Type B pancreatic cell (in vitro differentiated cells): ENCODE measurements at regions not wholly inside any gene's neighbourhood (a gene's known extent, or its start where the extent isn't known, plus 50 kb on each side); places are given as distances from the start of the nearest gene placed in this dataset.
A peak's percentile ranks its signal among the peaks of the same experiment; 100 is the strongest.

Experiments
- DNase-seq: peaks from one replicate; pipeline ENCODE4 v3.0.0; 2021; ENCODE audit warnings: mixed read lengths; ENCODE audit not compliant: unreplicated experiment; ENCODE audit errors: extremely low spot score
- H3K27ac Mint-ChIP-seq: 2 replicates; pipeline ENCODE4 v1.8.0; 2021; ENCODE audit warnings: mild to moderate bottlenecking, mixed read lengths
- H3K27me3 Mint-ChIP-seq: 2 replicates; pipeline ENCODE4 v1.8.0; 2021; ENCODE audit warnings: mixed read lengths
- H3K36me3 Mint-ChIP-seq: 2 replicates; pipeline ENCODE4 v1.8.0; 2021; ENCODE audit warnings: mixed read lengths
- H3K4me1 Mint-ChIP-seq: one replicate; pipeline ENCODE4 v1.8.0; 2021; ENCODE audit warnings: mixed read lengths; ENCODE audit not compliant: unreplicated experiment
- H3K4me3 Mint-ChIP-seq: 2 replicates; pipeline ENCODE4 v1.8.0; 2021; ENCODE audit warnings: mild to moderate bottlenecking, mixed read lengths
- H3K9me3 Mint-ChIP-seq: 2 replicates; pipeline ENCODE4 v1.8.0; 2021; ENCODE audit warnings: mixed read lengths
- CTCF ChIP-seq: fragments of 200-600 bp; sonication (generic); conservative IDR thresholded peaks from 2 replicates; pipeline ENCODE4 v1.5.0; 2021; ENCODE audit warnings: antibody characterized with exemption, mild to moderate bottlenecking

- Mint-ChIP-seq H3K27ac (peak overlapping the region; percentile 91), H3K36me3 (no peaks in the 10 kb centered on the region), H3K9me3 (no peaks in the 10 kb centered on the region), H3K4me1 (peaks cover 68% of the 10 kb centered on the region), H3K27me3 (no peaks in the 10 kb centered on the region), H3K4me3 (no peak overlapping the region)
- no peak for TF ChIP-seq CTCF
- DNase-seq, result peak; percentile 49
Observed at GRCh38 chr10:121080281-121080891, 229.2 kb downstream of the WDR11 start.

- H3K9me3 Mint-ChIP-seq, result no peaks in the 10 kb centered on the region
Observed at GRCh38 chr10:121081306-121081705, 230.1 kb downstream of the WDR11 start.

GRCh38 chr10:121082984-121083383 lies 231.8 kb downstream of the WDR11 start:
- no peak overlapping the region for H3K4me3 Mint-ChIP-seq
- no peak for TF ChIP-seq CTCF
- H3K4me1 Mint-ChIP-seq, result peaks cover 59% of the 10 kb centered on the region
- no peaks in the 10 kb centered on the region for H3K27me3 Mint-ChIP-seq
- H3K9me3 Mint-ChIP-seq, result no peaks in the 10 kb centered on the region
- H3K27ac Mint-ChIP-seq, result no peak overlapping the region
- no peak for DNase-seq
- no peaks in the 10 kb centered on the region for H3K36me3 Mint-ChIP-seq

More at GRCh38 chr10:121081306-121081705, 230.1 kb downstream of the WDR11 start:
- peaks cover 65% of the 10 kb centered on the region for H3K4me1 Mint-ChIP-seq
- H3K27ac Mint-ChIP-seq, result no peak overlapping the region
- TF ChIP-seq CTCF, result no peak
- no peaks in the 10 kb centered on the region for H3K27me3 Mint-ChIP-seq
- no peak overlapping the region for H3K4me3 Mint-ChIP-seq
- DNase-seq, result no peak
- H3K36me3 Mint-ChIP-seq, result no peaks in the 10 kb centered on the region

GRCh38 chr10:121084016-121084674 lies 233.0 kb downstream of the WDR11 start:
- TF ChIP-seq CTCF, result no peak
- no peak for DNase-seq
- Mint-ChIP-seq H3K4me1 (peaks cover 55% of the 10 kb centered on the region), H3K4me3 (no peak overlapping the region), H3K9me3 (no peaks in the 10 kb centered on the region), H3K27ac (no peak overlapping the region), H3K27me3 (no peaks in the 10 kb centered on the region), H3K36me3 (no peaks in the 10 kb centered on the region)

DNA sequence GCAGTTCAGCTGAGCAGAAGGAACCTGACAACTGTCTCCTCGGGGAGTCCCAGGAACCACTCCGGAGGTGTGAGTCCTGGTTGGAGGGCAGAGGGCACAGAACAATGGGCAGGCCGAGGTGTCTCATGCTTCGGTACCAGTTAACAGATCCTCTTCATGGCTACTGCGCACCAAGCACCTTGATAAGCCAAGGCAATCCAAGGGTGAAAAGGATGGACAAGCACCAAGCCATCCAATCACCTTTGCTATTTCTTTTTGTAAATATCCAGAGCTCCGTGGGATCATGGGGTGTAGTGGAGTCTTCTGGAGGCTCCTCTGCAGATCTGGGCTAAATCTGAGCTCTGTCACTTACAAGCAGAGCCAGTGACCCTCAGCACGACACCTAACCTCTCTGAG lies 233.5 kb downstream of the WDR11 start:
- no peaks in the 10 kb centered on the region for H3K27me3 Mint-ChIP-seq
- no peak overlapping the region for H3K4me3 Mint-ChIP-seq
- TF ChIP-seq CTCF, result no peak
- peaks cover 50% of the 10 kb centered on the region for H3K4me1 Mint-ChIP-seq
- H3K9me3 Mint-ChIP-seq, result no peaks in the 10 kb centered on the region
- no peak overlapping the region for H3K27ac Mint-ChIP-seq
- no peak for DNase-seq
- no peaks in the 10 kb centered on the region for H3K36me3 Mint-ChIP-seq
